Hematopoietic multipotent progenitor cell treated with erythropoietin and hydrocortisone succinate and interleukin-3 and kit ligand, for 8 days (in vitro differentiated cells): ENCODE measurements at regions not wholly inside any gene's neighbourhood (a gene's known extent, or its start where the extent isn't known, plus 50 kb on each side); places are given as distances from the start of the nearest gene placed in this dataset.

ENCODE experiments used
- DNase-seq: peaks from one replicate; pipeline ENCODE4 v3.0.0-alpha.2; 2015

DNA sequence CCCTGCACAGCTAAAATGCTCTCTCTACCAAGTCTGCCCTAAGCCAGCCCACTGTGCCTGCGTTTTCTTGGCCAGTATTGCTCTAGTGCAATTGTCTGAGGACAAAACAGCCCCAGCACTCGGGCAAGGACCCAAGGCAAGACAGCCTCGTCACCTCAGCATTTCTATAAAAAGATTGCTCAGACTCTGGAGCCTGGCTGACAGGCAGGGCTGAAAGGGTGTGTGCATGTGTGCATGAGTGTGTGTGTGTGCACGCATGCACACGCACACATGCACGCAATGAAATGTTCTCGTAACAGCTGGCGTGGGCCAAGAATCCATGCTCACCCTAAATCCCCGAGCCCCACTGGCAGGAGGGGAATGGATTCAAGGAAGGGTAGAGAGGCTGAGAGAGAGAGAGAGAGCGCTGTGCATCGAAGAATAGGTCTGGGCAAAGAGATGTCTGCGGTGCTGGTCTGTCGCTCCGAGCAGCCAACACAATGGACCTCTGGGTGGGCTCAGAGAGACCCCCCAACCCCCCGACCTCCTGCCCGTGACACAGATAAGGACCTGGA lies 579.2 kb downstream of the BCOR start:
- DNase-seq = no peak

DNA sequence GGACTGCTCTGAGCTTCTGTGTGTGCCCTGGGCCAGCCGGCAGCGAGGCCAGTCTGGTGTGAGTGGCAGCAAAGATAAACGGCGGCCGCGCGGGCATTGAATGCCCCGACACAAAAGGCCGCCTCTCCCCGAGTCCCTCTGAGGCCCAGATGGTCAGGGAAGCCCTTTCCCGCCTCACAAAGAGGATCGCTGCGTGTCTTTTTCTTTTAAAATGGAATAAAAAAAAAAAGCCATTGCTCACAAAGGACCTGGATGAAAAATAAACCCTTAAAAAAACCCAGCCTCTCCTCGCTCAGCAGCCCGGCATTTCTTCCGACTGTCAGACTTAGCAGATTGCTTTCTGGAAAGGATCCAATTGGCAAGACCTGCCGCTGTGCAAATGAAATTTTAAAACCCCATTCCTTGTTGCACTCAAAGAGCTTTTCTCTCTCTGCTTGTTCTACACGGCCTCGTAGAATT lies 578.7 kb downstream of the BCOR start:
- DNase-seq = no peak

DNA sequence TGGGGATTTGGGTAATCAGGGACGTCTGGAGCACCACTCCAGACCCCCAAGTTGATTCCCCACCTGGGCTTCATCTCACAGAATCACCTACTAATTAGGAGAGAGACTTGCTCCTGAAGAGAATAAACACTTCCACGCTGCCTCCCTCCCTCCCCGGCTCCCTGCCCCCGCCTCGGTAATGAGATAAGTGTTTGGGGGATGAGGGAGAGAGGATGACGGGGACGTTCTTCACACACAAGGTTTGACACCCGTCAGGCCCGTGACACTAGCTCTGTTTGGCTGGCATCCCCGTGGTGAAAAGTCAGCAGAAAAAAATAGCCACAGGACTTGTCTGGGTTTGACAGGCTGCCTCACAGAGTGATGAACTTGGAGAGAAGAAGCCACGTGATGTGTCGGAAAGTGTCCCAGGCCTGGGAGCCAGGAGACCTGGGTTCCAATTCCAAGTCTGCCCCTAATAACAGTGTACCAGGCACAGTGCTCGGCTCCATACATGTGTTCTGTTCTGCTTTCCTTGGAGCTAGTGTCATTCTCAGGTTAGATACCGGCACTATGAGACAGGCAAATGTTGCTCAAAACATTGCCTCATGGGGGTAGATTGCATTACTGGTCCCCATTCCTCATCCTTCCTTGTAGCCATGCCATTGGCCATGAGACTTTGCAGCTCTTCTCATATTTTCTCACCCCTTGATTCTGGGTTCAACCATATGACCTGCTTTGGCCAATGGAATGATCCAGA lies 578.0 kb downstream of the BCOR start:
- no peak for DNase-seq

- no peak for DNase-seq
Observed at GRCh38 chrX:39525758-39526157, 572.0 kb downstream of the BCOR start.

GRCh38 chrX:39527025-39527424 lies 570.7 kb downstream of the BCOR start:
- no peak for DNase-seq

DNA sequence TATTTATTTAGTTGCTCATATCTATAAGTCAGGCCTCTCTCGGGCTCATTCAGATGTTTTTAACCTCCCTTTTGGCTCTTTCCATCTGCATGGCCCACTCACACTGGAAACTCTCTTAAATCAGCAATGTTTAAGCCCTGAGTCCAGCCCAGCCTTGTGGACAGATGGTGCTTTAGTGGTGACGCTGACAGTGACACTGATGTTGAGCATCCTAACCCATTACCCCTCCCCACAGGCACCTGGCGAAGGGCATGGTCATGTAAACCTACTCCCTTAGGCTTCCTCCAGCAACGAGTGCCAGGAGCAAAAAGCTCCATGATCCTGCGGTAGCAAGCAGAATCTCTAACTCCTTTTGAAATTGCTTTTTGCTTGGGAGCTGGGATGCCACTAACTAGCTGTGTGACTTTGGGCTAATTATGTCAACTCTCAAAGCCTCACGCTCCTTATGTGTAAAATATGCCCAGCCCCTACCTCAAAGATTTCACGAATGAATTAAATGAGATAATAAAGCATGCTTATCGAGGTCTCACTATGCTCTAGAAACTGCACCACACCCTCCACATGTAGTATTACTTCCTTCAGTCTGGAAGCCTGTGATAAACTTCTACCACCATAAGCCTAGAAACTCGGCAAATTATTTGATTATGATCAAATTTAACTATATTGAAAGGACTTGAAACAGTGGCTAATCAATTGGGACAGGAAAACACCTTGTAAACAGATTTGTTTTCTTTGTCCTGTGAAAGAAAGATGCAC lies 569.4 kb downstream of the BCOR start:
- DNase-seq = peak; percentile 77

DNA sequence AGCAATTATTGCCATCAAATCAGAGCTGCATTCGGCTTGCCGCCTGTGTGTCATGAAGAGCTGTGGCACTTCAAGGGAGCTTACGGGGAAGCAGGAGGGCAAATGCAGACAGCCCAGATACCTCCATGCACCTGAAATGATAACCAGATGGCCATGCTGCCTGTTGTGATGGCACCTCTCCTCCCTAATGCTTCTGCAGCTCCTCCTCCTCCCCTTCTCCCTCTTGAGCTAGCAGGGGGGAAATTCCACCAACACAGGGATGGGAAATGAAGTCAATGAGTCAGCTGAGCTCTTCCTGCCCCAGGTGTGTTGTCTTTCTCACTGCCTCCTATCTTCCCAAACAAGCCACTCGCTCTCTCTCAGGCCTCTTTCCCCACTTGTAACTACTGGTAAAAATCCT lies 565.0 kb downstream of the BCOR start:
- DNase-seq = no peak

- no peak for DNase-seq
Observed at GRCh38 chrX:39534949-39535348, 562.8 kb downstream of the BCOR start.

DNA sequence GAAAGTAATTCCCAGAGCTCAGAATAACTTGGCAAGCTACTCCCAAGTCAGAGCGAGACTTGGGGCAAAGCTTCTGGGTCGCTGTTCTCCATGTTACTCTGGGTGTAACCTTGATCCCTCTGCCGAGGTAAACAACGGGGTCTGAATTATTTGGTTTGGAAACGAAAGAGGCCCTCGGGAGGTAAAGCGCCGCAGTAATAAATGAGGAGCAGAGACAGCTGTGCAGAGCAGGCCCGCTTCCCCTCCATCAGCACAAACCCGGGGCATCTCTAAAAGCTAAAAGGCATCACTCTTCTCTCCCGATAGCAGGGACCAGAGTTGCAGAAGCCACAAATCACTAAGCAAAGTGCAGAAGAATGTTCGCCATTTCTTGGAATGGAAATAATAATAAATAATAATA lies 561.5 kb downstream of the BCOR start:
- DNase-seq = no peak

DNA sequence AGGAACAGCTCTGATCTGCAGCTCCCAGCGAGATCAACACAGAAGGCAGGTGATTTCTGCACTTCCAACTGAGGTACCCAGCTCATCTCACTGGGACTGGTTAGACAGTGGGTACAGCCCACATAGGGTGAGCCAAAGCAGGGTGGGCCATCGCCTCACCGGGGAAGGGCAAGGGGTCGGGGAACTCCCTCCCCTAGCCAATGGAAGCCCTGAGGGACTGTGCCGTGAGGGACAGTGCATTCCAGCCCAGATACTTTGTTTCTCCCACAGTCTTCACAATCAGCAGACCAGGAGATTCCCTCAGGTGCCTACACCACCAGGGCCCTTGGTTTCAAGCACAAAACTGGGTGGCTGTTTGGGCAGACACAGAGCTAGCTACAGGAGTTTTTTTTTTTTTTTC lies 555.9 kb downstream of the BCOR start:
- no peak for DNase-seq

- no peak for DNase-seq
Observed at GRCh38 chrX:39542316-39542715, 555.4 kb downstream of the BCOR start.

GRCh38 chrX:39550795-39551361 lies 546.9 kb downstream of the BCOR start:
- peak; percentile 92 for DNase-seq

- DNase-seq = peak; percentile 73
Observed at GRCh38 chrX:39551762-39552161, 546.0 kb downstream of the BCOR start.

DNA sequence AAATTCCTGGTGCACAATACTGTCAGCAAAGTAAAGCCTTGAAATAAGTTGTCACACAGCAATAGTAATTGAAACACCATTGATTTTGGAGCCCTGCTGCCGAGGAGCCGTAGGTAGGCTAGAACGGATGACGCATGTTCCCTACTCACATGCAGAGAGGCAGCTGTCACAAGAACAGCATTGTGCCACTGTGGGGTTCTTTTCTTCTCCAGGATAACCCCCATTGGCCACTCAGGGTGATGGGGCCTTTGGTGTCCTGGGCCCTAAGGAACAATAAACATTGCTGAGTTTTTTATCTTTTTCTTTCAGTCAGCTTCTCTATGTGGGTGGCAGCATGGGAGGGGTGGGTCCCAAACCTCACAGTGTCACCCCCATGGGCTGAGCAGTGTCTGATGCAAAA lies 542.3 kb downstream of the BCOR start:
- DNase-seq = no peak

DNA sequence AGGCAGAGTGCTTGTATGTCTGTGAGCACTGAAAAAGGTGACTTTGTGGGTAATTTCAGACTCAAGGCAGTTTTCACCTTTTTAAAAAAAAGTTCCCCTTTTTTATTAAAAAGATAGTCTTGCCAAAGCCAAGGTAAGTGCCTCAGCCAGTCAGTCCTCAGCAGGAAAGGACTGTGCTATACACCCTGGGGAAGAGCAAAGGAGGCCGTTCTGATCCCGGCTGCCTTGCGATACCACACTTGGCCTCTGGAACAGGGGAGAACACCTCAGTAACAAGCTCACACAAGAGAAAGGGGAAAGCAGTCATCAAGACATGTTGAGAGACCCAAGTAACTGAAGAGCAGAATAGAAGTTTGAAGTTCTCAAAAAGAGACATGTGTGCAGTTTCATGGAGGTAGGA lies 541.7 kb downstream of the BCOR start:
- DNase-seq = no peak

GRCh38 chrX:39559229-39559628 lies 538.5 kb downstream of the BCOR start:
- DNase-seq = no peak

DNA sequence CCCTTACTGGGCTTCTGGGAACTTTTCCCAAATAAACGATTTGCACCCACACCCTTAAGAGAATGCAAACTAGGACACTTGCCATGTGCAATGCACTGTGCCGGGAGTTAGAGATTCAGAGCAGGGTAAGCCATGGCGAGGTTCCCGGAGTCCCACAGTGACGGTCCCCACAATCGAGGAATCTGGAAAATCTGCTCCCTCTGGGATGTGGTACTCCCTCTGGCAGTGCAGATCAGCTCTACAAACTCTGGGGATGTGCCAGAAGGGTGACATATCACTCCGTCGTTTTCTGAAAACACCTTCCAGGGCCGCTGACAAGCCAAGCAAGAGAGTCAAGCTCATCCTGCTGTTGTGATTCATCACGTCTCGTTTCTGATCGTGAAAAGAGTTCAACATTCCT lies 537.5 kb downstream of the BCOR start:
- no peak for DNase-seq

DNA sequence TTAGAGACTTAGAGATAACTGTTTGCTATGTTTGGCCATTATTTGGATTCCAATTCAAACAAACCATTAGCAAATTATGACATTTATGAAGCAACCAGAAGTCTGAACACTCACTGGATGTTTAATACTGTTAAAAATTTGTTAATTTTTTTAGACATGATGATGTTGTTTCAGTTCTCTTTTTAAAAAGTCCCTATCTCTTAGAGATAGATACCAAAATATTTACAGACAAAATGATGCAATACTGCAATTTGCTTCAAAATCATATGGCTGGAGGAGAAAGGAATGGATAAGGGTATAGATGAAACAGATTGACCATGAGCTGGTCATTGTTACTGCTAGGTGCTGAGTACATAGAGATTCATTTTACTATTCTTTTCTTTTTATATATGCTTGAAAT lies 534.6 kb downstream of the BCOR start:
- no peak for DNase-seq

DNA sequence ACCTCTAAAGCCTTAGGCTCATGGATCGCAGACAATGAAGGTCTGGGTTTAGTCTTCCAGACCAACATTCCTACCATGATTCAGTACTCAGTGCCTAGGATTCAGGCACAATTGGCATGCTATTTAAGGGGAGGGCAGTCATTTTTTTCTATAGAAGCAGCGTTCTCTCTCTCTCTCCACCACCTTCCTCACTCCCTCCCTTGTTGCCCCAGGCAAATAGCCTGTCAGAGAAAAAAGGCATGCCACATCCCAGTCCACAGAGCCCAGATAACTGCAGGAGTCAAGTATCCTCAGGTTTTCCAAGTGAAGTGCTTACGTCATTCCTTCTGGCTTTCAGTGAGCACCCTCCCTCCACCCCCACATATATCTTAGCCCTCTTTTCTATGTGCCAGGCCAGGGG lies 533.0 kb downstream of the BCOR start:
- no peak for DNase-seq

GRCh38 chrX:39574178-39574577 lies 523.6 kb downstream of the BCOR start:
- DNase-seq = no peak

GRCh38 chrX:39576041-39576872 lies 521.5 kb downstream of the BCOR start:
- DNase-seq = no peak

GRCh38 chrX:39577206-39577984 lies 520.4 kb downstream of the BCOR start:
- DNase-seq = no peak
